ENCODE measurements at regions not wholly inside any gene's neighbourhood (a gene's known extent, or its start where the extent isn't known, plus 50 kb on each side); places are given as distances from the start of the nearest gene placed in this dataset.

GRCh38 chr13:111609631-111610030 lies 289.2 kb downstream of the TEX29 start:
- TF ChIP-seq CTCF (IDR thresholded peaks at IDR 0.05) (no peak), POLR2AphosphoS5 (IDR thresholded peaks at IDR 0.05) (no peak), POLR2A (IDR thresholded peaks at IDR 0.05) (no peak)

Data from sigmoid colon (tissue), 4 donors.